HG03159 (cell line): ENCODE measurements at regions not wholly inside any gene's neighbourhood (a gene's known extent, or its start where the extent isn't known, plus 50 kb on each side); places are given as distances from the start of the nearest gene placed in this dataset.
"Not testable (repeated sequence)": the region's sequence is repeated elsewhere in the genome, so short reads cannot be mapped to it uniquely, and the experiment has no call there.

Source experiments
- ATAC-seq: cut with Tn5 transposase; IDR thresholded peaks from one replicate; pipeline ENCODE4 v1.9.1; 2021; ENCODE audit warnings: mild to moderate bottlenecking, moderate library complexity; ENCODE audit not compliant: unreplicated experiment

GRCh38 chr3:137295336-137295735 is 337.6 kb downstream of the IL20RB start:
- ATAC-seq = no peak

- ATAC-seq = no peak
Measured at GRCh38 chr3:137296116-137296515, 338.3 kb downstream of the IL20RB start.

- ATAC-seq = no peak
Measured at GRCh38 chr3:137297770-137298169, 340.0 kb downstream of the IL20RB start.

GRCh38 chr3:137300703-137301102 is 342.9 kb downstream of the IL20RB start:
- ATAC-seq = no peak

- ATAC-seq = no peak
Measured at GRCh38 chr3:137304313-137305056, 346.7 kb downstream of the IL20RB start.

- ATAC-seq = no peak
Measured at GRCh38 chr3:137324114-137324513, 366.3 kb downstream of the IL20RB start.

- peak; percentile 58 for ATAC-seq
Measured at GRCh38 chr3:137325170-137325569, 367.4 kb downstream of the IL20RB start.

- ATAC-seq = no peak
Measured at GRCh38 chr3:137325934-137326333, 368.2 kb downstream of the IL20RB start.

GRCh38 chr3:137329594-137329993 is 371.8 kb downstream of the IL20RB start:
- no peak for ATAC-seq

- no peak for ATAC-seq
Measured at GRCh38 chr3:137330246-137330645, 372.5 kb downstream of the IL20RB start.

- no peak for ATAC-seq
Measured at GRCh38 chr3:137332297-137332696, 374.5 kb downstream of the IL20RB start.

- ATAC-seq = no peak
Measured at GRCh38 chr3:137335478-137335877, 377.7 kb downstream of the IL20RB start.

- not testable (repeated sequence) for ATAC-seq
Measured at GRCh38 chr3:137338400-137338799, 380.6 kb downstream of the IL20RB start.

- no peak for ATAC-seq
Measured at GRCh38 chr3:137343283-137343682, 385.5 kb downstream of the IL20RB start.

GRCh38 chr3:137347132-137347531 is 389.3 kb downstream of the IL20RB start:
- no peak for ATAC-seq

GRCh38 chr3:137347817-137348368 is 390.1 kb downstream of the IL20RB start:
- ATAC-seq = no peak

GRCh38 chr3:137348936-137349335 is 391.2 kb downstream of the IL20RB start:
- ATAC-seq = no peak

GRCh38 chr3:137349557-137350348 is 392.0 kb downstream of the IL20RB start:
- ATAC-seq = no peak

- ATAC-seq = no peak
Measured at GRCh38 chr3:137360531-137361201, 402.9 kb downstream of the IL20RB start.

- no peak for ATAC-seq
Measured at GRCh38 chr3:137382005-137382594, 382.0 kb upstream of the SOX14 start.

- no peak for ATAC-seq
Measured at GRCh38 chr3:137385922-137386321, 378.2 kb upstream of the SOX14 start.
